ENCODE measurements at regions not wholly inside any gene's neighbourhood (a gene's known extent, or its start where the extent isn't known, plus 50 kb on each side); places are given as distances from the start of the nearest gene placed in this dataset.
"Not testable (repeated sequence)": the region's sequence is repeated elsewhere in the genome, so short reads cannot be mapped to it uniquely, and the experiment has no call there.

DNA sequence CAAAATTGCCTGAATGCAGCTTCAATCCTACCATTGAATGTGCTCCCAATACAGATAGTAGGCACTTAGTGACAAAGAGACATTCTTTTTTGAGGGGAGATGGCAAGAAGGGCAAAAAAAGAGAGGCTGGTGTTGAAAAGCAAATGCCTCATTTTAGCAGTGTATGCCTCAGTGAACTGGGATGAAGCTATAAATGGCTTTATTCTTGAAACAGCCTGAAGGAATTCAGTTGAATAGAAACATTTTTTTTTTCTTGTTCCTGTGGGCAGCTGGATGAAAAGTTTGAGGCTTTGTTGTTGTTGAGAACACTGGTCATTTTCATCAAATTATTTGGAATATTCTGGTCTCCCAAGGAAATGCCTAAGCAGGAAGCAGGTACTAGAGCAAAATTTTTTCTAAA, 228.9 kb downstream of the RNF144A start:
- no peak for DNase-seq

DNA sequence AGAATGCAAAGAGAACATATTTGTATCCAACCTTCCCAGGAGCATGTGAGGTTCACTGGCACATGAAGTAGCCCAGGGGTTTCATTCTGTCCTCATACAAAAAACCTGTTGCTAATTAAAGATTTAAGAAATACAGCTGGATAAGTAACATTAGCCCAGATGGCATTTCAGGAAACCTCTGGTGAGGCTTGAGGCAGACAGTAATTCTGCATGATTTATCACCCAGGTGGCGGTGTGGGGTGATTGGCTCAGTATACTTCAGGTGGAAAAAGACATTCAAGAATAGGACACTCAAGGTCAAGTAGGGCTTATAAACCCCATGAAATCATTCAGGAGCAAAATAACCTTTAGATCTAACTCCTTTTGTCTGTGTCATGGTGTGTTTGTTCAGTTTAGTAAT, 237.4 kb downstream of the RNF144A start:
- DNase-seq = no peak

DNA sequence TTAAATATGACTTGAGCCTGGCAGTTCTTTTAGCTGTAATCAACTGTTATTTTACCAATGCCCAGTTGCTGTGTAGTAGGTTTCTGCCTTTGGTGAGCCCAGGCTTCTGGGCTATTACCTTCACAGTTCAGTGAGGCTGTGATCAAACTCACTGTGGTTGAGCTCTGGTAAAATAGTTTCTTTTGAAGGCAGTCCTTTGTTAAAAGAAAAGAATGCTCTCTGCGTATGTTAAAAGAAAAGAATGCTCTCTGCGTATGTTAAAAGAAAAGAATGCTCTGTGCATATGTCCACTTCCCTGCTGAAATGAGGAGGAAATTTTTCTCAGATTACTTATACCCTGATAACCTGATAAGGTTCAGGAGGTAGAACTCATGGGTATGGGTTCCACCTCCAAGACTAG, 244.3 kb downstream of the RNF144A start:
- no peak for DNase-seq

DNA sequence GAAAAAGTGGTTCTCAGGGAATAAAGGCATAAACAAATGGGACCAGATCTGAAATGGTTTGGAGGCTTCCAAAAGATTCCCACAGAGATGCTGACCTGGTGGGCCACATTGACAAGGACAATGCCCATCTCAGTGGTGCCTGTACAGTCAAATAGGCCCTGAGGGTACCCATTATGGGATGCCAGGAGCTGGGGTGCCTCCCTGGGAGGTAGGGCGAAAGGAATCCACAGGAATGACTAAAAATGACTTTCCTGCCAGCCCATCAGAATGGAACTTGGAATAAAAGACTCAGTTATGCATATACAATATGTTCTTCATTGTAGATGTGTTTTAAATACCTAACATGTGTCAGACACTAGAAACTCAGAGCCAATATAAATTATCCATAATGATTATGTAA, 248.5 kb downstream of the RNF144A start:
- no peak for DNase-seq

DNA sequence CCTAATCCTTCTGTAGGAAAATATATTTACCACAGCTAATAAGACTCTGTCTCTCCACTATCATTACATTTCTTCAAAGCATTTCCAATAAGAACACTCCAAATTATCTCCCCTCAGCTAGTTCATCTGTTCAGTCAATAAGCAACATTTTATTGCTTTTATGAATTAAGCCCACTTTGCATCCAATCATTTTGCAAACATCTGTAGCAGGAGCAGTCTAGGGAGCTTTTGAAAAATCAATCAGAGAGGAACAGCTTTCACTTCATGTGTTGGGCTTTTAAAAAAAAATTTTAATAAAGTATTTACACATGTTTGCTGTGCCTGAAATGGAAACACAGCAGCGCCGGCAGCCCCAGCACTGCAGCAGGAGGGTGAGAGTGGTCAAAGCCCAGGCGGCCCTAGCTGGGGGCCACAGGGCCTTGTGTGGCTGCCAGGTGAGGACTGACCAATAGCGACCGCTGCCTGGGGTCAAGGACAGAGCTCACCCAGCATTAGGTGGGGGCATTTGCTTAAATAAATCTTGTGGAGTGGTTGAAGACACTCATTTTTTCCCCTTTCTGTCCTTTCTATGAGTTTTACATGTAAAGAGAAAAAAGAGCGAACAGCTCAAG, 250.7 kb downstream of the RNF144A start:
- no peak for DNase-seq

GRCh38 chr2:7169593-7169992, 252.4 kb downstream of the RNF144A start:
- no peak for DNase-seq

DNA sequence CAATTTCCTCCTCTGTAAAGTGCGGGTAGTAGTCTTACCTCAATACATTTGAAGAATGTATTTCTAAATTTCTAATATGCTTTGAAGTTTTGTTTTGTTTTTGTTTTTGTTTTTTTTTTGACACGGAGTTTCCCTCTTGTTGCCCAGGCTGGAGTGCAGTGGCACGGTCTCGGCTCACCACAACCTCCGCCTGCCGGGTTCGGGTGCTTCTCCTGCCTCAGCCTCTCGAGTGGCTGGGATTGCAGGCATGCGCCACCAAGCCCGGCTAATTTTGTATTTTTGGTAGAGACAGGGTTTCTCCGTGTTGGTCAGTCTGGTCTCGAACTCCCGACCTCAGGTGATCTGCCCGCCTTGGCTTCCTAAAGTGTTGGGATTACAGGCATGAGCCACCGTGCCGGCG, 261.8 kb downstream of the RNF144A start:
- DNase-seq = not testable (repeated sequence)

- peak; percentile 62 for DNase-seq
Observed at GRCh38 chr2:7180638-7181370, 263.6 kb downstream of the RNF144A start.

- no peak for DNase-seq
Observed at GRCh38 chr2:7182525-7182924, 265.3 kb downstream of the RNF144A start.

DNA sequence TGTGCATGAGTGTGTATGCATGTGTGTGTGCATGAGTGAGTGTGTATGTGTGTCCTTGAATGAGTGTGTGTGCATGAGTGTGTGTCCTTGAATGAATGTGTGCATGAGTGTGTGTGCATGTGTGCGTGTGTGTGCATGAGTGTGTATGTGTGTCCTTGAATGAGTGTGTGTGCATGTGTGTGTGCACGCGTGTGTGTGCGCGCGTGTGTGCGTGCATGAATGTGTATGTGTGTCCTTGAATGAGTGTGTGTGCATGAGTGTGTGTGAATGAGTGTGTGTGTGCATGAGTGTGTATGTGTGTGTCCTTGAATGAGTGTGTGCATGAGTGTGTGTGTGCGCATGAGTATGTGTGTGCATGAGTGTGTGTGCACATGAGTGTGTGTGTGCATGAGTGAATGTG, 271.9 kb downstream of the RNF144A start:
- no peak for DNase-seq

DNA sequence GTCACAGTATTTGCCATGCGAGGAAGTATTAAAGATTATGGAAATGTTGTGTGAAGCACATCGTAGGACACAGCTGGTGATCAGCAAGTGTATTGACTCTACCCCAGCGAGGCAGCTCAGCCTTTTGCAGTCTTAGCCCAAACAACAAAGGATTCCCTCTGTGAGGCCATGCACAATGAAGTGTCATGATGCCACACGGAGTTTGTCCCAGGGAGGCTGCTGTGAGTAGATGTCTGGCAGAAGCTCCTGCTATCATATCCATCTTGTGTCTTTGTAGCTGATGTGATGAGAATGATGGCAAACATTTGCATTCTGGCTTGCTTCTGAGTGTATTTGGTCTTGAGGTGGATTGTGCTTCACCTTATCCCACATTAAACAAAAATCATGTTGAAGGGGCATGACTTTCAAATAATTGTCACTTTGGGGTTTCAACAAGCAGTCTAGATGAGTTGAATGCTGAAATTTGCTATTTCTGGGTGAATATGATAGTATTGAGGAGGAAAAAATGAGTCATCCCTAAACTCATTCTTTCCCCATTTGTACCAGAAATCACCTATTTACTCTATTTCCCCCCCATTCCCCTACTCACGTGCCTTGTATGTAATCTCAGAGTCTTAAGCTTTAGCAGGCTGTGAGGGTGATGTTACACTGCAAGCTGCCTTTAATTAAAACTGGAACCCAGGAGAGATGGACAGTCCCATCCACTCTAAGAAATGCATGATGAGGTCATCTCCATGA, 273.5 kb downstream of the RNF144A start:
- no peak for DNase-seq

DNA sequence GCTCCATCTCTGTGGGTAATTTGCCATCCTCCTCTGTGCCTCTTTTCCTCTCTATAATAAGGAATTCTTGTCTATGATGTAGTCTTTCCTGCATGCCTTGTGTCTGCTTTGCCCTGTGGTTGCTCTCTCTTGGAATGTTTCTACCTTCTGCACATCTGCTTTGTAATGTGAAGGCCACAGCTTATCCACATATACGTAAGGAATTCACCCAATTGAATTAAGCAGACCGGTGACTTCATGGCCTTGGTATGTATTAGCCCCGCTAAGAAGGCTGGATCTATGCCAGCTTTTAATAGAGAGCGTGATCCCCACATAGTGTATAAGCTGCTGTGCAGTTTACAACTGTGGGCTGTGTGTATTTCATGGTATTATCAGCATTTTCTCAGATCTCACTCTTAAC, 274.7 kb downstream of the RNF144A start:
- peak; percentile 89 for DNase-seq

DNA sequence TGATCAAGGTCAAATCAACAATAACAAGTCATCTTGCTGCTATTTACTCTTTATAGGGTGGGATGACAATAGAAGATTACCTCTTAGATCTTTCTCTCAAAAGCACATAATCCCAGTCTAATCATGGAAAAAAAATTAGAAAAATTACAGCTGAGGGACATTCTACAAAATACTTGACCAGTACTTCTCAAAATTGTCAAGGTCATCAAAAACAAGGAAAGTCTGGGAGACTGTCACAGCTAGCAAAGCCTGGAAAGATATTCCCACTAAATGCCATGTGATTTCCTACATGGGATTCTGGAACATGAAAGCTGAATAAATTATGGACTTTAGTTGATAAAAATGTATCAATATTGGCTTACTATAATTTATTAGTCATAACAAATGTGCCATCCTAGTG, 276.2 kb downstream of the RNF144A start:
- DNase-seq = no peak

- no peak for DNase-seq
Observed at GRCh38 chr2:7194950-7195349, 277.7 kb downstream of the RNF144A start.

DNA sequence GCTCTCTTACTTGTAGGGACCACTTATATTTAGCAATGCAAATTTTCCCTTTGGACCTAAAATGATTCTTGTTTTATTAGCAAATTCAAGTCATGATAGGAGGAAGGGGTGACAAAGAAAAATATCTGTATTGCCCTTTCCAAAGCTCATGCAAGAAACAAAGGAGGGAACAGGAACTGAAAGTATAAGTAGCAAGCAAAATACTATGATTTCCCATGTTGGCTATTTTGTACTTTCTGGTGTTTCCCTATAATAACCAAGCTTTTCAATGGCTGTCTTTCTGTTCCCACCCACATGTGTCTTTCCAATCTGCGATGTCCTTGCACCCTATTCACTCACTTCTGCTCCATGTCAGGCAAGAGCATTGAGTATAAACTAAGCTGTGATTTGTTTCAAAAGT, 279.7 kb downstream of the RNF144A start:
- DNase-seq = no peak

- no peak for DNase-seq
Observed at GRCh38 chr2:7201851-7202250, 284.6 kb downstream of the RNF144A start.

- peak; percentile 51 for DNase-seq
Observed at GRCh38 chr2:7203056-7203467, 285.9 kb downstream of the RNF144A start.

DNA sequence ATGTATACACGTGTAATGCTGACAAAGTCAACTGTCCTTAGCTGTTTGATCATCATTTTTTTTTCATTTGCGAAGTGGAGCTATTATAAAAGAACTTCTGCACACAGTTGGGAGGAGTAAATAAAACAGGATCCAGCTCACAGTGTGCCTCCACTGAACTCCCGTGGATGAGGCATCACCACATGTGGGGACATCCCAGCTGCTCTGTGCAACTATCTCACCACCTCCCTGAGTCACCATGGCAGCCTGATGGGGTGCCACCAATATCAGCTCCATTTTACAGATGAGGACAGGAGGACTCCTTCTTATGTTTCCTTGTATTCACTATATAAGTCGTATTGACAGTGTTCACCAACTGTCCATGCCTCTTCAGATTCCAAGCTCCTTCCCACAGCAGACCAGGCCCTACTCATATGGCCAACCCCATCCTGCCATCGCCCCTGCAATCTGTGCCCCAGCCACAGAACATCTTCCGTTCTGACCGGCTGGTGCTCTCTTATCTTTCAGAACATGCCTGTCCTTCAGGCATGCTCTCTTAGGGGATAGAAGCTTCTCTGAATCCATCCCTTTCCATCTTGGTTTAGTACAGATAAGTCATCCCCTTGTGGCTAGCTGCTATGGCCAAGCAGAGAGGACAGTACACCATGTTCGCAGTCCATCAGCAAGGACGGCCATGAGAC, 288.1 kb downstream of the RNF144A start:
- DNase-seq = no peak

GRCh38 chr2:7206111-7206810, 289.0 kb downstream of the RNF144A start:
- no peak for DNase-seq

GRCh38 chr2:7207631-7208030, 290.4 kb downstream of the RNF144A start:
- DNase-seq = no peak

DNA sequence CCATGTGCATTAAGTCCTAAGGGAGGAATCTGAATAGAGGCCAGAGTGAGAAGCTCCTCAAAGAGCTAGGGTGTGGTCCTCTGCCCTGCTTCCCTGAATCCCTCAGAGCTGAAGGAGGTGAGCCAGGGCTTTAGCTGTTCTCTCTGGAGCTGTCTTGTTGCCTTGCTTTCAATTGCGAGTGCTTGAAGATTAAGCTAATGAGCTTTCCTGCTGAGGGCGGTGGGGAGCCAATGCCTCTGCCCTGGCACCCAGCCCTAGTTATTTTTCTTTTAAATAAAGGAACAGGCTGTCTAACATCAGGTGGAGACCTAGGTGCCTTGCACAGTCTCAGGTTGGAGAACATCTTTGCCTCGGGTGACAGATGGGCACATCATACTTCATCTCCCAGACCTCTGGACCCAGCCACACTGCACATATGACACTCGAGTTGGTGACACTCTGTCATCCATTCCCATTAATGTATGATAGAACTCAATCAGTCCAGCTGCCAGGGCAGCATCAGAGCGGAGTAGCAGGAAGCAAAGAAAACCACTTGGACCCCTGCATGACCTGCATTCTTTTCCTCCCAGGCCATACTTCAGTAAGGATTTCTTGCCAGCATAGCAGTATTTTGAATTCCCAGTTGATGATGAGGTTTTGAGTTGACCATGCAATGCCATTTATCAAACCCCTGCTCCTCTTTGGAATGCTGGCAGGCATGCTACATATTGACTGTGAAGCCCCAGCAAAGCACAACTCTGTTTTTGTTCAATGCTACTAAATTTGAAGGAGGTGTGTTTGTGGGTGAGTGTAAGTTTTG, 292.7 kb downstream of the RNF144A start:
- peak; percentile 67 for DNase-seq

DNA sequence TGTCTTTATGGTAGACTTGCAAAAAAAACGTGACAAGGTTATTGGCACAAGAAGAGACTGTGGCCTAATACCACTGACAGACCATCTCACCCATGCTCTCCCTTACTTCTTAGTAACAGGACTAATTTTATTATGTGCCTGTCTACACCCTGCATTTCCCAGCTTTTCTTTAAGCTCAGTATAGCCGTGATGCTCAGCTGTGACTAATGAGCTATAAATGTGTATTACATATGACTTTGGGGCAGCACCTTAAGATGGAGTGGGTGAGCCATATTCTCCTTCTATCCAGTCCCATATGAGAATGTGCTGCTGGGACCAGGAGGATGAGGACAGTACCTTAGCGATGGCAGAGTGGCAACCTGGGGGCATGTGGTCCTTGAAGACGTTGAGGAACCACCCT, 293.5 kb downstream of the RNF144A start:
- DNase-seq = no peak

All from kidney glomerular epithelial cell (primary cell).